ENCODE measurements at regions not wholly inside any gene's neighbourhood (a gene's known extent, or its start where the extent isn't known, plus 50 kb on each side); places are given as distances from the start of the nearest gene placed in this dataset.
"Not testable (repeated sequence)": the region's sequence is repeated elsewhere in the genome, so short reads cannot be mapped to it uniquely, and the experiment has no call there.

DNA sequence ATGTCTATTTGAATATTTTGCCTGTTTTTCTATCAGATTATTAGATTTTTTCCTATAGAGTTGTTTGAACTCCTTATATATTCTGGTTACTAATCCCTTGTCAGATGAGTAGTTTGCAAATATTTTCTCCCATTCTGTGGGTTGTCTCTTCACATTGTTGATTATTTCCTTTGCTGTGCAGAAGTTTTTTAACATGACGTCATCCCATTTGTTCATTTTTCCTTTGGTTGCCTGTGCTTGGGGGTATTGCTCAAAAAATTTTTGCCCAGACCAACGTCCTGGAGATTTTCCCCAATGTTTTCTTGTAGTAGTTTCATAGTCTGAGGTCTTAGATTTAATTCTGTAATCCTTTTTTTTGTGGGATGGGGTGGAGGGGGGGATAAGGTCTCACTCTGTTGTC lies 168.7 kb upstream of the NFIA start:
- not testable (repeated sequence) for DNase-seq

DNA sequence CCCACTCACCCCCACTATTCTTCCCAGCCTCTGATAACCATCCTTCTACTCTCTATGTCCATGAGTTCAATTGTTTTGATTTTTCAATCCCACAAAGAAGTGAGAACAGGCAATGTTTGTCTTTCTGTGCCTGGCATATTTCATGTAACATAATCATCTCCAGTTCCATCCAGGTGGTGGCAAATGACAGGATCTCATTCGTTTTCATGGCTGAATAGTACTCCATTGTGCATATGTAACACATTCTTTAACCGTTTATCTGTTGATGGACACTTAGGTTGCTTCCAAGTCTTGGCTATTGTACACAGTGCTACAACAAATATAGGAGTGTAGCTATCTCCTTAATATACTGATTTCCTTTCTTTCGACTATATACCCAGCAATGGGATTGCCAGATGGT lies 169.3 kb upstream of the NFIA start:
- no peak for DNase-seq

DNA sequence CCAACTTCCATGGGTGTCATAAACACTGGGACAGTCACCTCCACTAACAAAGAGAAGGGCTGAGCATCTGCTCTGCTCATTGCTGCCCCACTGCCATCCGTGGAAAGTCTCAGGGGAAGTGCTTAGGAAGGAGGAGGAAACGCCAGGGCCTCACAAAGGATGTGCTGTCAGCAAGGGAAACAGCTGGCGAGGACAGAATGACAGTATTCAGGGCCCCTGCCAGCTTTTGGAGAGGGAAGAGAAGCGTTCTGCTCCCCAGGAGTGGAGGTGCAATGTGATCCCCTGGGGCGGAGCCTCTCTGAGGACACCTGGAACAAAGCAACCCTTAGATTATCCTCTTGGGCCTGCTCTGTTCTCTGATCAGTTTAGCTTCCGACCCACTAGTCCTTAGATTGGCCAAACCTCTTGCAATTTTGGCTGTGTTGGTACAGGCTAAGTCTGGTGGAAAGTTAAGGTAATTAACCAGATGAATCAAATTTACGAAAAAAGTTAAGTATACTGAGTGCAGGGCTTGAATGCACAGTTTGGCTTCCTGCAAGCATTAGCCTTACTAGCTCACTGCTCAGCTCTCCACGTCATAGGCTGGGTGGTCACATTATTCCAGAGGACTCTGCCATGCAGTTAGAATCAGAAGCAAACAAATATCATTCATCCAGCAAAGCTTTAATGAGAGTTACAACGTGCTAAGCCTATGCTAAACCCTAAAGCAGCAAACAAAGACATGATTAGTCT lies 170.2 kb upstream of the NFIA start:
- DNase-seq: peak; percentile 93

DNA sequence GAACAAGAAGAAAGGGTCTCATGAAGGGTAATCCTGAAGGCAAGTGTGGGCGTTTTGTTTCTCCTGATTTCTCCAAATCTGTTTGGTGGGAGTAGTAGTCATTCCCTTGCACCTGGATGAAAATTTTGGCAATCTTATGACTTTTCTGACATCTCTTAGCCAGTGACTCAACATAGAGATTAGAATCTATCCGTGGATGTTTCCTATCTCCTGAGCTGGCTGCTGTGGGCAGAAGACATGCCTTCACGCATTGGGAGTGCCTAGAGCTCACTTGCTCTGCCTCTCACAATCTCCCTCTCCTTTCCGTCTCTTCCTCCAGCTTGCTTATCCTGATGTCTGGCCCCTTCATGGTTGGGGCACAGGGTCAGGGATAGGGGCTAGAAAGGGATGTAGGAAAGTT lies 174.2 kb upstream of the NFIA start:
- DNase-seq: no peak

DNA sequence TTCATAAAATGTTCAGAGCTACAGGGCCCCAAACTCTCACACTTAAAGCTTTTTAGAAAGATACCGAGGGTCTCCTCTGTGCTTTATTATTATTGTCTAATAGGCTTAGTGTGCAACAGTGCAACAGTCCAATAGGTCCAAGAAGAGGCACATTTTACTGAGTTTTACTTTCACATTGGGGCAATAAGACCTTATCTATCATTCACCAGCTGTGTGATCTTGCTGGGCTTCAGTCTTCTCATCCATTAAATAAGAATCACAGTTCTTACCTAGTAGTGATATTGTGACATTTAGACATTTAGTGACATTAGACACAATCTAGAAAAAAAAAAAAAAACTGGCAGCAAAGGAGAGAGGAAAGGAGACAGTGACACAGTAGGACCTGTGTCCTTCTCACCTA lies 175.8 kb upstream of the NFIA start:
- no peak for DNase-seq

DNA sequence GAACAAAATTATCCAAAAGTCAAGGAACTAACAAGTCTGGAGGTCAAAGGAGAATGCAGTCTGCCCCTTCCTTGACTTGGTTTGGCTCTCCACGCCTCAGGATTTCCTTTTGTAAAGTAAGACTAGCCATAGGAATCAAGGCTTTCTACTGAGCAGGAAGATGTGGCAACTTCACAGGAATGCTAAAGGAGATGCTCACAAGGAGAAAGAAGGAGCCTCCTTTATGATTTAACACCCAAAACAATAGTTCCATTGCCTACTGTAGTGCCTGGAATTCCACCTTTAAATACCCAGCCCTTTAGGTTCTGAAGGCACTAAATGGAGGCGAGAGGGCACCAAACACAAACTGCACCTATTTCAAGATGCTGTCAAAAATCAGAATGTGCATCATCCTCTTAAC lies 176.3 kb upstream of the NFIA start:
- DNase-seq: no peak

DNA sequence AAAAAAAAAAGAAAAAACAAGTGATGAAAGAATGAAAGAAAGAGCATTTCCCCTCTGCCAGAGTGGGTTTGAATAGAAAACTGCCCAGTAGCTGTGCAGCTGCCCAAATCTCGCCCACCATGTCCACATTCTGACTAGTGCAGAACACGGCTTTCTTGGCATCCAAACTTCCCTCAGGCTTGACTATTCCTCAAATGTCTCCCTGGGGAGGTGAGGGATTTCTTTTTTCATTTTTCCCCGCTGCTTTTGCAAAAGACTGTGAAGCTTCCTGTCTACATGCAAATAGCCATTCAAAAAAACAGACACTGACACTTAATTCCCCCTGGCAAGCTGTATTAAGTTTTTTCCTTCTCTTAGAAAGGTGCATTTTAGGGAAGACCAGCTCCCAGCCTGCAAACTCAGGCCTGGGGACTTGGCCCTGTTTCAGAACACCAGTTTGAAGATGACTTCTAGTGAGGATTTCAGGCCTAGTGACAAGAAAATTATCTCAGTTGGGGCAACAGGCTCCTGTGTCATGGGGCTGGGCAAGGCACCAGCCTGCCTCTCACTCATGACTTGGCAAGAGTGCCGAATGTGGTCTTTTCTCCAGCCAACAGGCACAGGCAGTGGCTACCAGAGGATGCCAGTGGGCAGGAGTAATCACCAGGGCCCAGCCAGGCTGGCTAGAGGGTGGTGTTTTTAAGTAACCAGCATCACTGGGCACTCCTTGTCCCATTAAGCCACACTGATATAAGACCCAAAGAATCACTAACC lies 178.1 kb upstream of the NFIA start:
- no peak for DNase-seq

DNA sequence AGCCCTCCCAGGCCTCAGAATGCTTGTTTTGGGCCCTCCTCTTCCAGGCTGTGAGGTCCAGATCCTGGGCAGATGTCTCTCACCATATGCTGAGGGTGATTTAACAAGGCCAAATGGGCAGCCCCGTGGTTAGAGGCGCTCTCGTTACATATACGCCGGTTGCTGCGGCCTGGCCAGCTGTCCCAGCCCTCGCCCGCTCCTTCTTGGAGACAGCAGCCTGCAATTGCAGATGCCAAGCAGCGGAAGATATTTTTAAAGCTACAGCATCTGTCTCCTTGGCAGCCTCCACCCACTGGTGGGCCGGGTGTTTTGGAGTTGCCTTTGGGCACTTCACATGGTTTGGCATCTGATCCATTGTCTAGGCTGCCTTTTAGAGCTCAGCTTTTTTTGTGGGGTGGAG lies 178.8 kb upstream of the NFIA start:
- no peak for DNase-seq

DNA sequence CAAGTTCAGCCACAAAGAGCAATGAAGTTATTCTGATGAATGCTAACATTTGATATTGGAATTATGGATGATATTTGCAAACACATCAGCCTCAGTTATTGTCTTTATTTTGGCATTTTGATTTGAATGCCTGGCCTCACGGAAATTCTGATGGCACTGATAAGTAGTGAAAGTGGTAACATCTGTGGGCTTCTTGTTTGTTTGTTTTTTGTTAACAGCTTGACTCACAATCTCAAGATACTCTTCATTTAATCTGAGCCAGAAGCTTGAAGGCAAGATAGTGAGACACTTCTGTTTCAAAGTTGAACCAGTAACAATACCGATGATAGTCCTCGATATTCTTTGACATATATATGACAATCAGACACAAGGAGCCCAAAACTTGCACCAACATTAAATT lies 182.9 kb upstream of the NFIA start:
- no peak for DNase-seq

DNA sequence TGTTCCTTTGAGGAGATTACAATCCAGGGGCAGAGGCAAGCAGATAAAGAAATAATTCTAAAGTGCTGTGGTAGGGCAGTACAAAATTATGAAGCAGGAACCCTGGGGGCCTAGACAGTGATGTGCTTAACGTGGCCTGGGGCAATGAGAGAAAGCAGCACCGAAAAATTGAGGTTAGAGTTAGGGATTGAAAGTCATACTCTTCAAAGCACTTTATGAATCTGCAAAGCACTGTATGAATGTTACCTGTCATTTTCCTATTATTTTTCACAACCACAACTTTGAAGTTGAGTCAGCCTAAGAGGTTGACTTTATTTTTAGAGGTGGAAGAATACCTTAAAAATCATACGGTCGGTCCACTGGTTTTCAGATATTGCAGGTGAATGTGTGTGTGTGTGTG lies 183.4 kb upstream of the NFIA start:
- no peak for DNase-seq

DNA sequence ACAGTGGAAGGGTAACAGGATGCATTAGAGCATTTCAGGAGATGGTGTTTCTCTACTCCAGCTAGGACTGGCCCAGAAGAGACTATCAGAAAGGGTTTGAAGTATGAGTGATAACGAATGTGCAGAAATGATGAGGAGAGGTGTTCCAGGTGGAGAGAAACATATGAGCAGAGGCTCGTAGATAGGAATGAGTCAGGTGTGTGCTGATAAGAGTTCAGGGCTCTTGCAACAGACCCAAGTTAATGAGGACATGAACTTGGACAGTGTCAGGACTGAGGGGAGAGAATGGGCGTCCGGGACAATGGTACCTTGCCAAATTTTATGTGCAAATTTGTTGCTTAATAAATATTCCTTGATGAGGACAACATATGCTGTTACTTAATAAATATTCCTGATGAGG lies 183.9 kb upstream of the NFIA start:
- no peak for DNase-seq

DNA sequence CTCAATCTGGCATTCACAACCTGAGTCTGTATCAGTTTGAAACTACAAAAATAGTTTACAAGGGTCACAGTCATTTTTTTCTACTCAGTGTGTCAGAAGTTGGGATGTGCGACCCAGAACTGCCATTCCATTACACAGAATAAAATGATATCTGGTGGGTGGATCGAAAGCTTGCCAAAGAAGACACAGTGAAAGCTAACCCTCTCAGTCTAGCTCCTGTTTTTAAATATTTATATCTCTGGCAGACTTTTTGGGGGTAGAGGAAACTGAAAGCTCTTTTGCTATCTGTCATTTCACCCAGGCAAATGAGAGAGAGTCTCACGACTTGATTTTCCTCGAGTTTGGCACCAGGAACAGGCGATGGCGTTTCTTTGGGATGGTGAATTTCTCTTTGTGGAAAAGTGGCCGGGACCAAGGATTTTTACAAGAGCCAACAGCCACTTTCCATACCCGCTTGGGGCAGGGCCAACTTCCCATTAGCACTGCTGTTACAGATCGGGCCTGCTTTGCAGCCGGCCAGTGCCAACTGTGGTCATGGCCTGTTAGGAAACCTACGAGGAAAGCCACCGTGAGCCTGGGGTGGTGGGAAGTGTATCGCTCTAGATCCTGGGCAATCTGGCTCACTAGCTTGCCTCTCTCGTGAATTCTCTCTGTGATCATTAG lies 185.5 kb upstream of the NFIA start:
- DNase-seq: no peak

DNA sequence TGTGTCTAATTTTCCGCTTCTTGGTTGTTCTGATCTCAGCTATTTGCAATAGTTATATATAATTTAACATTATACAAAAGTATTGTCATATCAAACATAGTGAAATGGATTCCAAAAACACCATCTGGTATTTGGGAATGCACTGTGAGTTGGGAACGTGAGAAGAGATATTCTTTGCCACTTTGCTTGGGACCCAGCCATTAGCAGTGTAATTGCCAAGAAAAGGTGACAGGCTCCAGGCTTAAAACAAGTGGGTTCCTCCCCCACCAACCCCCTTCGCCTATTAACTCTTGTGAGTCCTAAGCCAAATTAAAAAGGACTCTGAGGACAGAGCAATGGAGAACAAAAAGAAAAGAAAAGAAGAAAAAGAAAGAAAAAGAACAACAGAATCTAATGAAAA lies 186.7 kb upstream of the NFIA start:
- DNase-seq: peak; percentile 50

DNA sequence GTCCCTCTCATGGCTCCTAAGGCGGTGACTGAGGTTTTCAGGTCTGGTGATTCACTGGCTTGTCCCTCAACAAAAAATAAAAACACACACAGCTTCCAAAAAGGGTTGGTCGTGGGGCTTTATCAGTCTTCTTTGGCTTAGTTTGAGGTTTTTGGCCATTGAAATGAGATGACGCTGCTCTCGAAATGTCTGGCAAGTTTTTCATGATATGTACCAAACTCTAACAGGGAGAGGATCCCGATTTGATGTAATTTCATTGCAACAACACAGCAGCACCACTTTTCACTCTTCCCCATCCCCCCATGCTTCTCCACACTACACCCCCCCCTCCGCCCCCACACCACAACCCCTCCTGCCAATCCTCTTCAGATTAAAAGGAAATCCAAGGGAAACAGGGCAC lies 187.1 kb upstream of the NFIA start:
- DNase-seq: no peak

DNA sequence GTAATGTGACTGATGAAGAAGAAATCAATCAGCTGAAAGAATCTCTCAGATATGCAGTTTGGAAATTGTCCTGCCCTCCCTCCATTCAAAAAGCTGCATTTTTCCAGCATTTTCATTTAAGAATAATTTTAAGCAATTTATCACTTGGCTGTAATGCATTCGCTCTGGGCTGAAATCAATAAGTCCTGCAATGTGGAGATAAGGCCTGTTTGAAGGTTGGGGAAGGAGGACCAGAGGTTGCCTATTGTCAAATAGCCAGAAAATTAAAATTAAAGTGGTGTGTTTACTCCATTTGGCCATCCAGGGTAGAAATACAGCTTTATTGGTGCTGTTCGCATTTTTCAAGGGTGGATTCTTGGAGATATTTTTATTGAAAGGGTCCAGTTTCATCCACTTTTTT lies 187.6 kb upstream of the NFIA start:
- DNase-seq: no peak

DNA sequence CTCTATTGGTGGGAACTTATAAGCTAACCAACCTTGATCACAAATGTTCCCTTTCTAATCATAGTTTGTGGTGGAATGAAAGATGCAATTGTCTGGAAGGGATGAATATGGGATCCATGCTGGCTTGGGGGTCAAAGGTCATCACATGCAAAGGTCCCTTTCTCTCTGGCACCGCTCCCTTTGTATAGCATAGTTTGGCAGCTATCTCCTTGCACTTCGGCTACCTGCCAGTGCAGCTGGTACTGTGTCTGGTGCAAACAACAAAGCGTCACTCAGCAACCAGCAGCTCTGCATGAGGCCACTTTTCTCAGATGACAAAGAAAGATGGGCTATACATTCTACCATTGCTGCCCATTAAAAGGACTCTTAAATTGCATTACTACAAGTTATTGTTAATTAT lies 188.2 kb upstream of the NFIA start:
- peak; percentile 61 for DNase-seq

DNA sequence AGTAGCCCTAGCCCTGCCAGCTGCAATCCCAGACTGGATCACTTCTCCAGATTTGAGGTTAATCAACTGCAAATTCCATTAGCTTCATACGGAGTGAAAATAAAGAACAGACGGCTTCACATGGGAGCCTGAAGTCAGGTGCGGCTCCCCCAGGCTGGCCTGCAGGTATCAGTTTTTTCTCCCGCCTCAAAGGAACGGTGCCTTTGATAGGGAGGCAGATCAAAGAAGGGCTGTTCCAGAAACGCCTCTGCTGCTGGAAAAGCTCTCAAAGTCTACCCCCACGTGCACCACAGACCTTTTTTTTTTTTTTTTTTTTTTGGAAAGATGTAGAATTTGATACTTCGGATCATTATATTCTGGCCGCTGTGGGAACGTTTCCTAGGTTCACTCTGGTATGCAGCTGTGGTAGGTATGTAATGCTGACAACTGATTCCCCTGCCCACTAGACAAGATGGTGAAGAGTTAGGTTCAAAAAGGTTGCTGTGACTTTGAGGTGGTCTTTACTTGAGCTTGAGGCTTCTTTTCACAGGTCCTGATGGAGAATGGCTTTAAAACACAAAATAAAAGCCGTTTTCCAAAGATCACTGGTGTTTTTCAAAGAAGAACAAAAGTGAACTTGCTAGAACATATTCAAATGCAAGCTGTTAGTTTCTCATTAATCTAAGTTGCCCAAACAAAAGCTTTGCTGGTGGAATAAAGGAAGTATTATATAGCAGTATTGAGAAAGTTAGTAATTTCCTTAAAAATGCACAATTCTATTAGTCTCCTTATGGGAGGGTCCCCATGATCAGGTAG lies 189.0 kb upstream of the NFIA start:
- DNase-seq: no peak

DNA sequence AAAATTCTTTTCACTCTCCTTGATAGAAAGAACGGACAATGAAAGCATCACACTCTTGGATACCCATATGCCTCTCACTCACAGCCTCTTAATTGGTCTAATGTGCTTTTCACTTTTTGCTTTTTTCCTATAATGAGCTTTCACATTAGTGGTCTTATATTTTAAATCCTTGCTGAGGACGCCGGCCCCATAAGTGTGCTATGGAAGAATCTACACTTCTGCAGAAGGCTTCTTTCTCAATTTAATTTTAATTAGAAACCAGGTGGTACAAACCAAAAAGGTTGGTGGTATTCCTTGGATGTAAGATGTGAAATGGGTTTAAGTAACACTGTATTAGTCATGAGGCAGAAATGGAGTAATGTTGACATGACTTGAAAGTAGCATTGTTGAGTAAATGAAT lies 190.6 kb upstream of the NFIA start:
- no peak for DNase-seq

DNA sequence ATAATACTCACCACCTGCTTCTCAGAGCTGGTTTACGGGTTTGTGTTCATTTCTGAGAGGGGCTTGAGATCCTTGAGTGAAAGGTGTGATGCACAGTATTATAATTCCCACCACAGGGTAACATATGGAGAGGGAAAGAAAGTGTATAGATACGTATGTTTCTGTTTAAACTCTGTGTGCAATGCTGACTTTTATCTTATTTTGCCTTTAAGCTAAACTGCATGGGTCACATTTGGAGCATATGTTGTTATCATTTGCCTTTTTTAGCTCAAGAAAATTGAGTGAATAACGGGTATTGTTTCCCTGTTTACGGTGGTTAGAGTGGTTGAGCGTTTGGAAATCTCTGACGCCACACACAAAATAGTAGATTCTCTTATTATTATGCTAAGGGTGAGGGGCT lies 191.1 kb upstream of the NFIA start:
- no peak for DNase-seq

DNA sequence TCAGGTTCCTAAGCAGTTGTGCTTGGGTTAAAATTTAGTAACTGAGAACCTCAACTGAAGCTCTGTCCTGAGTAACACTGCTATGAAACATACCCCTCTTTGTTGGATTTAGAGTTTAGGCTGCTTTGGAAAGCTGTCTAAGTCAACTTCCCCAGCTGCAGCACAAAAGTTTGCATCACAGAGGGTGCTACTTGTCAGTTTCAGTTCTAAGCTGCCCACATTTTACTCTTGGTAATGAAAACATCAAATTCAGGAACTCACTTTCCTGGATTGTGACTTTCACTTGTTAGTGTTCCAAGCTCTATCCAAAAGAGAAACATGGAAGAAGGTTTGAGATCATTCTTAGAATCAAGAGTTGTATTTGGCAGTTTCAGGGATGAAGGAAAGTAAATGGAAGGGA lies 191.7 kb upstream of the NFIA start:
- DNase-seq: no peak

DNA sequence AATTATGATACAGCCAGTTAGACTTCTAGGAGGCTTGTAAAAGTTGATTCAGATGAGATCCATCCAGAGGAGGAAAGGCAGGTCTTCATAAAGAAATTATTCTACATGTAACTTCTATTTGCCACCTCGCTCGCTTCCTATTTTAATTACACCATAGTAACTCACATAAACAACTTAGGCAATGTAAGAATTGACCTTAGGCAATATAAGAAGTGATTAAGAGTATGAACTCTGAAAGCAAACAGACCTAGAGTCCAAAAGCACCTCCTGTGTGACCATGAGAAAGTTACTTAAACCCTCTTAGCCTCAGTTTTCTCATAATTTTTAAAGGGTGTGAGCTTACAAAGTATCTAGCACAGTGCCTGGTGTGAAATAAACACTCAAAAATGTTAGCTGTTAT lies 192.7 kb upstream of the NFIA start:
- DNase-seq: no peak

DNA sequence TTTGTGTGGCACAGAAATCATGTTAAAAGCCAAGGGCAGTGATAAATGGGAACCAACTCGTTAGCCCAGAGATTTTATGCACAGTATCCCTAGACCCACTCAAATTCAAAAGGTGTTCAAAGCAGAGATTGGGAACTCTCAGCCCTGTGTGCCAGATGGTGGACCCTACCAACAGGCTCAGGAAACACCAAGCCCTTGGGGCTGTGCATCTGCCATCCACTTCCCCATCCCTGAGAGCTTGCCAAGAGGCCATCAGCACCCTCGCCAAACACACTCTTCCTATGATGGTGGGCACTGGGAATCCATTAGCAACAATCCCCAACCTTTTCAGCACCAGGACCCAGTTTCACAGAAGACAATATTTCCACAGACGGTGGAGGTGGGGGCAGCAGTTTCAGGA lies 194.2 kb upstream of the NFIA start:
- no peak for DNase-seq

DNA sequence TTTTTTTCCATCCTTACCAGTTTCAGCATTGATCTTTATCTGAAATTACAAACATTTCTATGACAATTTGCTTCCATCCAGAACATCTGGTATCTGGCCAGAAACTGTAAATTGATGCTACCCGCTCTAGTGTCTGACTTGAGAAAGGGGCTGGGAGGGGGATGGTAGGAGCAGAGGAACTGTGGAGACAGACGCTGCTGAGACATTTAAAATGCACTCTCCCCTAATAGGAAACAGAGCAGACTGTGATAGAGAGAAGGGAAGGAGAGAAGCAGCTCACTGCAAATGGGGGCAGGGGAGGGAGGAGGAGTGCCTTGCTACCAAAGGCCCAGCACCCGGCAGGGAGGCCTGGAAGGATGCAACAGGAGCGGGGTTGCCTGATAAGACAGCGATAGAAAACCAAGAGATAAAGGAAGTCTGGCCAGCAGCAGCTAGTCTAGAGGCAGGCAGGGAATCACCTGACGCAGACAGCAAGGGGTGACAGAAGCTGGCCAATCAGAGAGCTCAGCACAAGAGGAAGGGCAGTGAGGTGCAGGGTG lies 195.5 kb upstream of the NFIA start:
- no peak for DNase-seq

Data from NCI-H1105 treated with DMSO at 0.1 percent for 48 hours (cell line).